ENCODE measurements at regions not wholly inside any gene's neighbourhood (a gene's known extent, or its start where the extent isn't known, plus 50 kb on each side); places are given as distances from the start of the nearest gene placed in this dataset.

DNA sequence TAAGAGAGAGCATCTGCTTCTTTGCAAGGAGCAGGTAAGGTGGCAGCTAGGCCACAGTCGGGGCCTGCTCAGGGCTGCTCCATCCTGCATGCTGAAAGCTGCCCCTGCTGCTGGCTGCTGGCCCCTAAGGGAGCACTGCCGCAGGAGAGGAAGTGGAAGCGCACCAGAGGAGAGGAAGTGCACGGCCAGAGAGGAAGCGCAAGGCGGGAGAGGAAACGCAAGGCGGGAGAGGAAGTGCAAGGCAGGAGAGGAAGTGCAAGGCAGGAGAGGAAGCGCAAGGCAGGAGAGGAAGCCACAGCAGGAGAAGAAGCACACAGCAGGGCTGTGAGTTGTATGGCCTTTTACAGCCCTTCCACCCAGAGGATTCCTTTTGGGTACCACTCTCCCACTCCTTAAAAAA is 539.0 kb upstream of the TNP1 start:
- H3K4me2 ChIP-seq (ENCODE audit: low read length) = no peak overlapping the region

DNA sequence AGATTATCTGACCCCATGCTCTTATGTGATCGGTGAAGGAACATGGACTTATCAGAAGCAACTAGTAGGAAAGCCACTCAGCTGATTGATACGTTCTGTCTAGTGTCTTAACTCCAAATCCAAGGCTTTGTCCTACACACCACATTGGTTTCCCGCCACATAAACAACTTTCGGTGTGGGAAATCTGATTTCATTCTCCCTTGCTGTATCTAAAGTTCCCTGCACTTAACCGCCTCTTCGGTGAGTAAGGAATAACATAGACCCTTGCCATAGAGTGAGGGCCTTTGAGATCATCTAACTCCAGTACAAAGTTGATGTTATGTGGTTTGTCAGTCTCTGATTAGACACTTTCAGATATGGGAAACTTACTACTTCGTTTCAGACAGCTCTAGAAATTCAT is 538.2 kb upstream of the TNP1 start:
- TF ChIP-seq EZH2phosphoT487 (IDR thresholded peaks at IDR 0.05; ENCODE audit: borderline replicate concordance, low read length) = no peak
- TF ChIP-seq, protein P1, sequence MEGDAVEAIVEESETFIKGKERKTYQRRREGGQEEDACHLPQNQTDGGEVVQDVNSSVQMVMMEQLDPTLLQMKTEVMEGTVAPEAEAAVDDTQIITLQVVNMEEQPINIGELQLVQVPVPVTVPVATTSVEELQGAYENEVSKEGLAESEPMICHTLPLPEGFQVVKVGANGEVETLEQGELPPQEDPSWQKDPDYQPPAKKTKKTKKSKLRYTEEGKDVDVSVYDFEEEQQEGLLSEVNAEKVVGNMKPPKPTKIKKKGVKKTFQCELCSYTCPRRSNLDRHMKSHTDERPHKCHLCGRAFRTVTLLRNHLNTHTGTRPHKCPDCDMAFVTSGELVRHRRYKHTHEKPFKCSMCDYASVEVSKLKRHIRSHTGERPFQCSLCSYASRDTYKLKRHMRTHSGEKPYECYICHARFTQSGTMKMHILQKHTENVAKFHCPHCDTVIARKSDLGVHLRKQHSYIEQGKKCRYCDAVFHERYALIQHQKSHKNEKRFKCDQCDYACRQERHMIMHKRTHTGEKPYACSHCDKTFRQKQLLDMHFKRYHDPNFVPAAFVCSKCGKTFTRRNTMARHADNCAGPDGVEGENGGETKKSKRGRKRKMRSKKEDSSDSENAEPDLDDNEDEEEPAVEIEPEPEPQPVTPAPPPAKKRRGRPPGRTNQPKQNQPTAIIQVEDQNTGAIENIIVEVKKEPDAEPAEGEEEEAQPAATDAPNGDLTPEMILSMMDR (IDR thresholded peaks at IDR 0.05; ENCODE audit: low read depth, low read length, poor library complexity, severe bottlenecking) = no peak
- Histone ChIP-seq H4K20me1 (ENCODE audit: control insufficient read depth, insufficient read depth, low read depth, low read length) (no peaks in the 10 kb centered on the region), H3K27ac (ENCODE audit: low read depth, low read length) (no peak overlapping the region), H3K36me3 (ENCODE audit: control insufficient read depth, low read length) (no peaks in the 10 kb centered on the region), H3K9me3 (ENCODE audit: control insufficient read depth, insufficient read depth, low read length) (no peaks in the 10 kb centered on the region), H3K9me2 (replicated peaks; ENCODE audit: control insufficient read depth, low read length) (no peaks in the 10 kb centered on the region), H3K4me3 (ENCODE audit: low read length) (no peak overlapping the region), H3K4me1 (ENCODE audit: control insufficient read depth, low read length) (peaks cover 8% of the 10 kb centered on the region), H3F3A (ENCODE audit: control insufficient read depth, insufficient read depth) (no peaks in the 10 kb centered on the region), H3K79me2 (ENCODE audit: control insufficient read depth, low read length) (no peaks in the 10 kb centered on the region), H3K27me3 (ENCODE audit: control insufficient read depth, low read length) (no peaks in the 10 kb centered on the region; the same call in 1 of the 2 replicates), H3K4me2 (ENCODE audit: low read length) (no peak overlapping the region)

More for the DNA sequence above, 539.0 kb upstream of the TNP1 start:
- no peak overlapping the region for H3K4me3 ChIP-seq (ENCODE audit: low read length)
- no peak overlapping the region for H3K27ac ChIP-seq (ENCODE audit: low read depth, low read length)
- no peaks in the 10 kb centered on the region for H3K79me2 ChIP-seq (ENCODE audit: control insufficient read depth, low read length)
- no peaks in the 10 kb centered on the region for H3K9me3 ChIP-seq (ENCODE audit: control insufficient read depth, insufficient read depth, low read length)
- H3K4me1 ChIP-seq (ENCODE audit: control insufficient read depth, low read length) = peaks cover 8% of the 10 kb centered on the region
- no peaks in the 10 kb centered on the region; the same call in 1 of the 2 replicates for H3K27me3 ChIP-seq (ENCODE audit: control insufficient read depth, low read length)
- TF ChIP-seq, protein P1 (IDR thresholded peaks at IDR 0.05; ENCODE audit: low read depth, low read length, poor library complexity, severe bottlenecking) = no peak
- no peak for TF ChIP-seq EZH2phosphoT487 (IDR thresholded peaks at IDR 0.05; ENCODE audit: borderline replicate concordance, low read length)
- H3K9me2 ChIP-seq (replicated peaks; ENCODE audit: control insufficient read depth, low read length) = no peaks in the 10 kb centered on the region
- H3K36me3 ChIP-seq (ENCODE audit: control insufficient read depth, low read length) = no peaks in the 10 kb centered on the region
- no peaks in the 10 kb centered on the region for H3F3A ChIP-seq (ENCODE audit: control insufficient read depth, insufficient read depth)
- H4K20me1 ChIP-seq (ENCODE audit: control insufficient read depth, insufficient read depth, low read depth, low read length) = no peaks in the 10 kb centered on the region

- Histone ChIP-seq H3K9me2 (replicated peaks; ENCODE audit: control insufficient read depth, low read length) (no peaks in the 10 kb centered on the region), H3K36me3 (ENCODE audit: control insufficient read depth, low read length) (no peaks in the 10 kb centered on the region), H3K27me3 (ENCODE audit: control insufficient read depth, low read length) (no peaks in the 10 kb centered on the region; the same call in 1 of the 2 replicates), H3K9me3 (ENCODE audit: control insufficient read depth, insufficient read depth, low read length) (no peaks in the 10 kb centered on the region), H3K4me2 (ENCODE audit: low read length) (no peak overlapping the region), H3K79me2 (ENCODE audit: control insufficient read depth, low read length) (no peaks in the 10 kb centered on the region), H4K20me1 (ENCODE audit: control insufficient read depth, insufficient read depth, low read depth, low read length) (no peaks in the 10 kb centered on the region), H3K27ac (ENCODE audit: low read depth, low read length) (no peak overlapping the region), H3K4me3 (ENCODE audit: low read length) (no peak overlapping the region), H3F3A (ENCODE audit: control insufficient read depth, insufficient read depth) (no peaks in the 10 kb centered on the region), H3K4me1 (ENCODE audit: control insufficient read depth, low read length) (peaks cover 8% of the 10 kb centered on the region)
- TF ChIP-seq, protein P1 (IDR thresholded peaks at IDR 0.05; ENCODE audit: low read depth, low read length, poor library complexity, severe bottlenecking) = no peak
- no peak for TF ChIP-seq EZH2phosphoT487 (IDR thresholded peaks at IDR 0.05; ENCODE audit: borderline replicate concordance, low read length)
Observed at GRCh38 chr2:217396586-217396985, 536.7 kb upstream of the TNP1 start.

Data from DOHH2 (cell line).